ENCODE measurements at regions not wholly inside any gene's neighbourhood (a gene's known extent, or its start where the extent isn't known, plus 50 kb on each side); places are given as distances from the start of the nearest gene placed in this dataset.

- POLR2A ChIA-PET: interaction anchor here (1.4 kb wide), 1 partner anchor 239 kb away, joined by 4 read pairs; the partner anchor contains the start of gene EFNB1
- H3K9me3 ChIP-seq (ENCODE audit: control insufficient read depth, insufficient read depth, low read depth, low read length): no peaks in the 10 kb centered on the region
- H3K4me3 ChIP-seq (ENCODE audit: low read depth, low read length): no peak overlapping the region
- no peak overlapping the region for H3K27ac ChIP-seq (ENCODE audit: extremely low read depth, low read depth, low read length)
- no peaks in the 10 kb centered on the region for H3K36me3 ChIP-seq (ENCODE audit: control insufficient read depth in 2 of 2, insufficient read depth in 1 of 2, low read length in 2 of 2)
- CTCF ChIA-PET: interaction anchor here (0.6 kb wide), 1 partner anchor 293 kb away, joined by 4 read pairs; no protein-coding TSS in a partner anchor
- no peaks in the 10 kb centered on the region for H3K4me1 ChIP-seq (ENCODE audit: control insufficient read depth, insufficient read depth, low read length)
- TF ChIP-seq ZNF629 (tag by site-specific recombination; IDR thresholded peaks at IDR 0.05) (no peak), MEIS1 (CRISPR knock-in tag; IDR thresholded peaks at IDR 0.05; ENCODE audit: borderline replicate concordance) (no peak), ZNF202 (tag by site-specific recombination; IDR thresholded peaks at IDR 0.05; ENCODE audit: borderline replicate concordance) (no peak), EGR2 (tag by site-specific recombination; IDR thresholded peaks at IDR 0.05; ENCODE audit: low read depth) (no peak), SALL2 (tag by site-specific recombination; IDR thresholded peaks at IDR 0.05; ENCODE audit: borderline replicate concordance) (no peak), ZNF398 (tag by site-specific recombination; IDR thresholded peaks at IDR 0.05) (no peak), PBX3 (CRISPR knock-in tag; IDR thresholded peaks at IDR 0.05) (no peak), KLF1 (tag by site-specific recombination; IDR thresholded peaks at IDR 0.05) (no peak), ZNF221 (tag by site-specific recombination; IDR thresholded peaks at IDR 0.05; ENCODE audit: borderline replicate concordance) (no peak), ZNF510 (tag by site-specific recombination; IDR thresholded peaks at IDR 0.05; ENCODE audit: insufficient replicate concordance) (no peak), ZSCAN5A (tag by site-specific recombination; IDR thresholded peaks at IDR 0.05) (no peak), ZBTB6 (tag by site-specific recombination; IDR thresholded peaks at IDR 0.05) (no peak), ZNF624 (tag by site-specific recombination; IDR thresholded peaks at IDR 0.05) (no peak), ZNF529 (tag by site-specific recombination; IDR thresholded peaks at IDR 0.05; ENCODE audit: insufficient replicate concordance) (no peak)
Measured at GRCh38 chrX:69067841-69068240, 97.4 kb downstream of the PJA1 start.

- POLR2A ChIA-PET: interaction anchor here (1.4 kb wide), 1 partner anchor 238 kb away, joined by 4 read pairs; the partner anchor contains the start of gene EFNB1
- Histone ChIP-seq H3K4me1 (ENCODE audit: control insufficient read depth, insufficient read depth, low read length) (no peaks in the 10 kb centered on the region), H3K4me3 (ENCODE audit: low read depth, low read length) (no peak overlapping the region), H3K9me3 (ENCODE audit: control insufficient read depth, insufficient read depth, low read depth, low read length) (no peaks in the 10 kb centered on the region), H3K27ac (ENCODE audit: extremely low read depth, low read depth, low read length) (no peak overlapping the region), H3K36me3 (ENCODE audit: control insufficient read depth in 2 of 2, insufficient read depth in 1 of 2, low read length in 2 of 2) (no peaks in the 10 kb centered on the region)
- CTCF ChIA-PET: interaction anchor here (0.6 kb wide), 1 partner anchor 73 kb away, joined by 3 read pairs; no protein-coding TSS in a partner anchor
- TF ChIP-seq INSM2 (tag by site-specific recombination; IDR thresholded peaks at IDR 0.05): no peak
- TF ChIP-seq TRIM28 (IDR thresholded peaks at IDR 0.05; ENCODE audit: borderline replicate concordance, low read length): no peak
- TF ChIP-seq ZNF239 (tag by site-specific recombination; IDR thresholded peaks at IDR 0.05): no peak
- no peak for TF ChIP-seq SETDB1 (IDR thresholded peaks at IDR 0.05; ENCODE audit: insufficient read length, low read length)
- TF ChIP-seq ZNF658 (tag by site-specific recombination; IDR thresholded peaks at IDR 0.05): no peak
- no peak for TF ChIP-seq ZNF596 (tag by site-specific recombination; IDR thresholded peaks at IDR 0.05)
- no peak for TF ChIP-seq KLF7 (tag by site-specific recombination; IDR thresholded peaks at IDR 0.05; ENCODE audit: borderline replicate concordance)
- no peak for TF ChIP-seq ZNF223 (tag by site-specific recombination; IDR thresholded peaks at IDR 0.05)
- TF ChIP-seq TCF7L2 (IDR thresholded peaks at IDR 0.05; ENCODE audit: borderline replicate concordance, low read depth, low read length): no peak
- TF ChIP-seq, protein P1, sequence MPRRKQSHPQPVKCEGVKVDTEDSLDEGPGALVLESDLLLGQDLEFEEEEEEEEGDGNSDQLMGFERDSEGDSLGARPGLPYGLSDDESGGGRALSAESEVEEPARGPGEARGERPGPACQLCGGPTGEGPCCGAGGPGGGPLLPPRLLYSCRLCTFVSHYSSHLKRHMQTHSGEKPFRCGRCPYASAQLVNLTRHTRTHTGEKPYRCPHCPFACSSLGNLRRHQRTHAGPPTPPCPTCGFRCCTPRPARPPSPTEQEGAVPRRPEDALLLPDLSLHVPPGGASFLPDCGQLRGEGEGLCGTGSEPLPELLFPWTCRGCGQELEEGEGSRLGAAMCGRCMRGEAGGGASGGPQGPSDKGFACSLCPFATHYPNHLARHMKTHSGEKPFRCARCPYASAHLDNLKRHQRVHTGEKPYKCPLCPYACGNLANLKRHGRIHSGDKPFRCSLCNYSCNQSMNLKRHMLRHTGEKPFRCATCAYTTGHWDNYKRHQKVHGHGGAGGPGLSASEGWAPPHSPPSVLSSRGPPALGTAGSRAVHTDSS (tag by site-specific recombination; IDR thresholded peaks at IDR 0.05): no peak
- no peak for TF ChIP-seq ZNF670 (tag by site-specific recombination; IDR thresholded peaks at IDR 0.05; ENCODE audit: low read depth)
Measured at GRCh38 chrX:69066966-69067525, 98.2 kb downstream of the PJA1 start.

Measured in HEK293 (cell line).